WI38 (cell line): ENCODE measurements at regions not wholly inside any gene's neighbourhood (a gene's known extent, or its start where the extent isn't known, plus 50 kb on each side); places are given as distances from the start of the nearest gene placed in this dataset.

Experiments
- H3K4me3 ChIP-seq: 2 replicates; pipeline ENCODE4 v1.5.1; 2011; ENCODE audit warnings: low read depth, mild to moderate bottlenecking, control low read depth, low read length
- CTCF ChIP-seq: IDR thresholded peaks from 2 replicates; pipeline ENCODE4 v1.5.1; 2012; ENCODE audit warnings: low read depth, mild to moderate bottlenecking, control low read depth, low read length

GRCh38 chr14:71471634-71472355 is 460.4 kb upstream of the RGS6 start:
- H3K4me3 ChIP-seq: no peak overlapping the region
- TF ChIP-seq CTCF: no peak

GRCh38 chr14:71472356-71473340 is 459.6 kb upstream of the RGS6 start:
- TF ChIP-seq CTCF: no peak
- H3K4me3 ChIP-seq: no peak overlapping the region

- no peak for TF ChIP-seq CTCF
- H3K4me3 ChIP-seq: no peak overlapping the region
These were observed 458.4 kb upstream of the RGS6 start for GRCh38 chr14:71473843-71474242.

DNA sequence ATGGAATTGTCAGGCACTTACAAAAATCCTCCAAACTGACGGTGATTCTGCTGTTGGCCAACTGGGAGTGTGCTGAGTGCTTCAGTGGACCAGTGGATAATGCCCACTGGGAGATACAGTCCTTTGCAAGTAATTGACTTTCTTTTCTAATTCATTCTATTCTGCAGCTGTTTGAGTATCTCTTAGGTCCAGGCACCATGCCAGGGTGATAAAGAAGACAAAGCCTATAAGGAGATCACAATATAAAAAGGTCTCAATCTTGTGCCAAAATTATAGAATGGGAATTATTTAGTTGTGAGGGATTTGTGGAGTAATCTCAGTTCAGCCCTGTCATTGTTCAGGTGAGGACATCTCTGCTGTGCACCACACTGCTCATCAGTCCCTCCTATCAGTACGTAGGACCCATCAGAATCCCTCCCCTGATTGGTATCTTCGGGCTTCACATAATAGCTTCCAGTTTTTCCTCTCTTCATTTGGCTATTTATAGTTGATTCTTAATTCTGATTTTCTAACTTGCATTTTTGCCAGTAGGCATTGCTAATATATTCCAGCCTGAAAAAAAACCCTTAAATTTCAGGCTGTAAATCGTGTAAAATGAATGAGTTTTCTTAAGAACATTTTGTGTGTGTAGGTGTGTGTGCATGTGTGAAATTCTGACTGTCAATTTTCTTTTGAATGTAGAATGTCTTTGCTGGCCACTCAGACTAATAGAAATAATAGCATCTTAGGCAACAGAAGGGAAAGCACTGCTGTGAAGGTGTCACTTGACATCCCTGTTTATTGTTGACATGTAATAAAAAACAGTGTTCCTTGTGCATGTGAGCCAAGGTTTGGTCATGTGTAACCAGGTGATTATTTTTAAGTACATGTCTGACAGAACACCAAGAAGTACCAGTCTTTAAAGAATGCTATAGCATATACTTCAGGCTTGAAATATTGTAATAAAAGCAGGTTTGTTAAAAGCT is 457.6 kb upstream of the RGS6 start:
- H3K4me3 ChIP-seq: no peak overlapping the region

GRCh38 chr14:71475916-71476315 is 456.3 kb upstream of the RGS6 start:
- no peak overlapping the region for H3K4me3 ChIP-seq
- no peak for TF ChIP-seq CTCF

More for the DNA sequence above, 457.6 kb upstream of the RGS6 start:
- TF ChIP-seq CTCF: no peak

DNA sequence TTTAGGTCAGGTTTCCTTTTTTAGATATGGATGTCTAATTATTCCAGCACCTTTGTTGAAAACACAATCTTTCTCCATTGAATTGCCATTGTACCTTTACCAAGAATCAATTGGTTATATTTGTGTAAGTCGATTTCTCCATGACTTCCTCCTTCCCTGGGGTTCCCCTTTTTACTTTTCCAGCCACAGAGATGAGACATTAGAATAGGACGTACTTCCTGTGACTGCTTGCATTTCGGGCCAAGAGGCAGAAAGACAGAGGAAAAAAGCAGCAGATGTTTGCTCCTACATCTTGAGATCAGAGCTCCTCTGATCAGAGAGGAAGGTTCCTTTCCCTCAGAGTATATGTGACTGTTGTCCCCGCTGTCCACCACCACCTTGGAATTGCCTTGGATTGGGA is 453.7 kb upstream of the RGS6 start:
- TF ChIP-seq CTCF: no peak
- no peak overlapping the region for H3K4me3 ChIP-seq
